ENCODE measurements at regions not wholly inside any gene's neighbourhood (a gene's known extent, or its start where the extent isn't known, plus 50 kb on each side); places are given as distances from the start of the nearest gene placed in this dataset.

GRCh38 chr9:99370376-99370775, 148.3 kb downstream of the SEC61B start:
- no peak for DNase-seq
- Histone ChIP-seq H3K79me2 (ENCODE audit: insufficient read depth) (no peaks in the 10 kb centered on the region), H3K27me3 (ENCODE audit: insufficient read depth) (no peaks in the 10 kb centered on the region), H3K4me3 (ENCODE audit: low read depth in 2 of 2, low read length in 1 of 2) (no peak overlapping the region), H3K9me2 (no peaks in the 10 kb centered on the region), H3K9me3 (no peaks in the 10 kb centered on the region), H3K36me3 (replicated peaks in 1 of 2; ENCODE audit: control insufficient read depth in 1 of 2, insufficient read depth in 2 of 2, low read length in 1 of 2) (no peaks in the 10 kb centered on the region), H4K20me1 (ENCODE audit: insufficient read depth) (no peaks in the 10 kb centered on the region), H3K9ac (no peak overlapping the region), H2AFZ (ENCODE audit: low read depth) (no peak overlapping the region), H3K27ac (ENCODE audit: low read depth in 2 of 2, low read length in 1 of 2) (no peak overlapping the region), H3K4me1 (ENCODE audit: control insufficient read depth in 1 of 2, insufficient read depth in 2 of 2, low read depth in 1 of 2, low read length in 1 of 2) (peaks cover under 1 to 20% of the 10 kb centered on the region in 2 experiments; a peak in 2 of 4 replicates), H3K4me2 (no peak overlapping the region), H3F3A (replicated peaks; ENCODE audit: insufficient read depth) (no peaks in the 10 kb centered on the region)
- ChIA-PET POLR2A (no interaction called here), CTCF (no interaction called here)
- TF ChIP-seq NFIC (IDR thresholded peaks at IDR 0.05; ENCODE audit: borderline replicate concordance) (no peak), YY1 (IDR thresholded peaks at IDR 0.05; ENCODE audit: low read depth) (no peak), CHD2 (IDR thresholded peaks at IDR 0.05; ENCODE audit: low read length, partially characterized antibody) (no peak)
- WGBS (ENCODE audit: low lambda C conversion rate) = 72% methylated on average over 3 of the region's 3 CpGs

DNA sequence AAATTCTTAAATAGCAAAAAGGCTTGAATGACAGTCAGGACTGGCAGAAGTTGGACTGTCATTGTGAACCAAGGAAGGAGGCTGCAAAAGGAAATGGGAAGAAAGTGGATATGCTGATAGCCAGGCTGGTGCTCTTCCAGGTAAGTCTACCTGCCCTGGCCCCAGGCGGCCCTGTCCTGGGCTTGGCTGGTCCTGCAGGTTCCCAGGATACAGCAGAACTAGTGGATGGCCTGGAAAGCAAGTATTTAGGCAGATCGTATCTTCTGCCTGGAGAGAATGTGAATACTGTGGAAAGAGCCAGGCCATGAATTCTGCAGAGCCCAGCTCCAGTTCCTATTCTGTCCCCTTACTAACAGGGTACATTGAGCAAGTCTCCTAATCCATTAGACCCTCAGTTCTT, 149.3 kb downstream of the SEC61B start:
- H4K20me1 ChIP-seq (ENCODE audit: insufficient read depth) = no peaks in the 10 kb centered on the region
- POLR2A ChIA-PET = no interaction called here
- no peak overlapping the region for H3K27ac ChIP-seq (ENCODE audit: low read depth in 2 of 2, low read length in 1 of 2)
- H3K36me3 ChIP-seq (replicated peaks in 1 of 2; ENCODE audit: control insufficient read depth in 1 of 2, insufficient read depth in 2 of 2, low read length in 1 of 2) = no peaks in the 10 kb centered on the region
- no peaks in the 10 kb centered on the region for H3K9me2 ChIP-seq
- H3K4me2 ChIP-seq = no peak overlapping the region
- no peak overlapping the region for H2AFZ ChIP-seq (ENCODE audit: low read depth)
- CTCF ChIA-PET = no interaction called here
- WGBS (ENCODE audit: low lambda C conversion rate) = 65% methylated on average over 2 of the region's 2 CpGs
- H3K9me3 ChIP-seq = no peaks in the 10 kb centered on the region
- no peak overlapping the region for H3K4me3 ChIP-seq (ENCODE audit: low read depth in 2 of 2, low read length in 1 of 2)
- no peaks in the 10 kb centered on the region for H3F3A ChIP-seq (replicated peaks; ENCODE audit: insufficient read depth)
- H3K27me3 ChIP-seq (ENCODE audit: insufficient read depth) = no peaks in the 10 kb centered on the region
- no peaks in the 10 kb centered on the region for H3K79me2 ChIP-seq (ENCODE audit: insufficient read depth)
- no peak for DNase-seq
- no peak overlapping the region for H3K9ac ChIP-seq
- TF ChIP-seq FOXJ3 (CRISPR knock-in tag; IDR thresholded peaks at IDR 0.05) (no peak), USF2 (IDR thresholded peaks at IDR 0.05; ENCODE audit: borderline replicate concordance, low read depth, low read length) (no peak), SIN3A (IDR thresholded peaks at IDR 0.05; ENCODE audit: borderline replicate concordance, low read depth, low read length) (no peak), RAD21 (IDR thresholded peaks at IDR 0.05; ENCODE audit: low read length) (no peak), FOSL2 (IDR thresholded peaks at IDR 0.05; ENCODE audit: borderline replicate concordance, low read depth) (no peak), MXI1 (IDR thresholded peaks at IDR 0.05; ENCODE audit: low read depth, low read length) (no peak), JUND (IDR thresholded peaks at IDR 0.05) (no peak), MEF2A (IDR thresholded peaks at IDR 0.05; ENCODE audit: borderline replicate concordance, low read depth) (no peak), MAX (IDR thresholded peaks at IDR 0.05; ENCODE audit: low read depth) (no peak), GATA2 (CRISPR knock-in tag; IDR thresholded peaks at IDR 0.05) (no peak), TEAD4 (IDR thresholded peaks at IDR 0.05; ENCODE audit: borderline replicate concordance, insufficient read depth) (no peak)
- TF ChIP-seq, protein P1, sequence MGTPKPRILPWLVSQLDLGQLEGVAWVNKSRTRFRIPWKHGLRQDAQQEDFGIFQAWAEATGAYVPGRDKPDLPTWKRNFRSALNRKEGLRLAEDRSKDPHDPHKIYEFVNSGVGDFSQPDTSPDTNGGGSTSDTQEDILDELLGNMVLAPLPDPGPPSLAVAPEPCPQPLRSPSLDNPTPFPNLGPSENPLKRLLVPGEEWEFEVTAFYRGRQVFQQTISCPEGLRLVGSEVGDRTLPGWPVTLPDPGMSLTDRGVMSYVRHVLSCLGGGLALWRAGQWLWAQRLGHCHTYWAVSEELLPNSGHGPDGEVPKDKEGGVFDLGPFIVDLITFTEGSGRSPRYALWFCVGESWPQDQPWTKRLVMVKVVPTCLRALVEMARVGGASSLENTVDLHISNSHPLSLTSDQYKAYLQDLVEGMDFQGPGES (IDR thresholded peaks at IDR 0.05; ENCODE audit: low read depth, low read length) = no peak
- TF ChIP-seq, protein P2, sequence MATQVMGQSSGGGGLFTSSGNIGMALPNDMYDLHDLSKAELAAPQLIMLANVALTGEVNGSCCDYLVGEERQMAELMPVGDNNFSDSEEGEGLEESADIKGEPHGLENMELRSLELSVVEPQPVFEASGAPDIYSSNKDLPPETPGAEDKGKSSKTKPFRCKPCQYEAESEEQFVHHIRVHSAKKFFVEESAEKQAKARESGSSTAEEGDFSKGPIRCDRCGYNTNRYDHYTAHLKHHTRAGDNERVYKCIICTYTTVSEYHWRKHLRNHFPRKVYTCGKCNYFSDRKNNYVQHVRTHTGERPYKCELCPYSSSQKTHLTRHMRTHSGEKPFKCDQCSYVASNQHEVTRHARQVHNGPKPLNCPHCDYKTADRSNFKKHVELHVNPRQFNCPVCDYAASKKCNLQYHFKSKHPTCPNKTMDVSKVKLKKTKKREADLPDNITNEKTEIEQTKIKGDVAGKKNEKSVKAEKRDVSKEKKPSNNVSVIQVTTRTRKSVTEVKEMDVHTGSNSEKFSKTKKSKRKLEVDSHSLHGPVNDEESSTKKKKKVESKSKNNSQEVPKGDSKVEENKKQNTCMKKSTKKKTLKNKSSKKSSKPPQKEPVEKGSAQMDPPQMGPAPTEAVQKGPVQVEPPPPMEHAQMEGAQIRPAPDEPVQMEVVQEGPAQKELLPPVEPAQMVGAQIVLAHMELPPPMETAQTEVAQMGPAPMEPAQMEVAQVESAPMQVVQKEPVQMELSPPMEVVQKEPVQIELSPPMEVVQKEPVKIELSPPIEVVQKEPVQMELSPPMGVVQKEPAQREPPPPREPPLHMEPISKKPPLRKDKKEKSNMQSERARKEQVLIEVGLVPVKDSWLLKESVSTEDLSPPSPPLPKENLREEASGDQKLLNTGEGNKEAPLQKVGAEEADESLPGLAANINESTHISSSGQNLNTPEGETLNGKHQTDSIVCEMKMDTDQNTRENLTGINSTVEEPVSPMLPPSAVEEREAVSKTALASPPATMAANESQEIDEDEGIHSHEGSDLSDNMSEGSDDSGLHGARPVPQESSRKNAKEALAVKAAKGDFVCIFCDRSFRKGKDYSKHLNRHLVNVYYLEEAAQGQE (IDR thresholded peaks at IDR 0.05; ENCODE audit: low read depth, low read length) = no peak
- H3K4me1 ChIP-seq (ENCODE audit: control insufficient read depth in 1 of 2, insufficient read depth in 2 of 2, low read depth in 1 of 2, low read length in 1 of 2) = peaks cover 6 to 16% of the 10 kb centered on the region in 2 experiments; a peak in 2 of 4 replicates
